HepG2 (cell line): ENCODE measurements at regions not wholly inside any gene's neighbourhood (a gene's known extent, or its start where the extent isn't known, plus 50 kb on each side); places are given as distances from the start of the nearest gene placed in this dataset.

Experiments
- ATAC-seq: fragments of 200-7000 bp; cut with Tn5 transposase; 3 replicates; pipeline ENCODE4 v1.9.1; 2020; ENCODE audit warnings: mild to moderate bottlenecking, moderate library complexity
- BruUV-seq: library from RNA; stranded (reverse); fragments of 400-500 nt; replicated peaks from 2 replicates; lab custom pipeline; 2021; lab: Mats Ljungman, UMichigan
- CTCF ChIA-PET: fragments of 300-600 bp; formaldehyde crosslinking; extraction: SDS; loops from one replicate; lab custom pipeline; 2021; ENCODE audit warnings: low total read pairs, inconsistent platforms, low intra/inter-chr PET ratio; lab: Yijun Ruan, JAX
- POLR2A ChIA-PET: fragments of 350-600 bp; sonication (Branson Sonifier 250); formaldehyde crosslinking; loops from one replicate; lab custom pipeline; 2020; ENCODE audit warnings: antibody characterized with exemption, inconsistent platforms; lab: Yijun Ruan, JAX
- DNase-seq: peaks from one replicate; pipeline ENCODE4 v3.0.0-alpha.2; 2015; ENCODE audit warnings: low spot score
- FAIRE-seq: peaks from 3 replicates; lab custom pipeline; 2011; peaks lifted over from hg19 to GRCh38; lab: Jason Lieb, UNC
- H2AFZ ChIP-seq: one replicate; pipeline ENCODE4 v1.6.1; 2011; ENCODE audit warnings: low read length, inconsistent platforms
- H3K27ac ChIP-seq: fragments of 300-600 bp; 3 replicates; pipeline ENCODE4 v1.8.0; 2011; ENCODE audit warnings: mixed run types, mild to moderate bottlenecking, mixed read lengths, low read length, inconsistent platforms; ENCODE audit not compliant: insufficient read depth; ENCODE audit errors: extremely low read length
- H3K27me3 ChIP-seq, 2 experiments: fragments of 200-600 bp in 1 of 2; 2 replicates in 1 of 2; 3 replicates in 1 of 2; pipeline versions ENCODE4 v1.6.0 to v1.8.0; 2011; ENCODE audit warnings: low read length in 2 of 2, mild to moderate bottlenecking in 2 of 2, moderate library complexity in 2 of 2, inconsistent platforms in 1 of 2; ENCODE audit not compliant: insufficient read depth in 2 of 2, control insufficient read depth in 1 of 2
- H3K36me3 ChIP-seq, 2 experiments: fragments of 200-600 bp in 1 of 2; replicated peaks in 1 of 2; 2 replicates in 1 of 2; 3 replicates in 1 of 2; pipeline versions ENCODE4 v1.5.1 to v1.8.0; 2011; ENCODE audit warnings: low read length in 2 of 2, inconsistent platforms in 1 of 2; ENCODE audit not compliant: insufficient read depth in 2 of 2, control insufficient read depth in 1 of 2
- H3K4me1 ChIP-seq: 2 replicates; pipeline ENCODE4 v1.5.1; 2012; ENCODE audit warnings: low read length, inconsistent platforms; ENCODE audit not compliant: insufficient read depth
- H3K4me2 ChIP-seq: 2 replicates; pipeline ENCODE4 v1.6.0; 2011; ENCODE audit warnings: low read depth, low read length, inconsistent platforms
- H3K4me3 ChIP-seq, 3 experiments: fragments of 200-600 bp in 1 of 3; sonication (generic), shearing (Covaris generic) in 1 of 3; replicated peaks in 1 of 3; 2 replicates each; pipeline ENCODE4 v1.5.1; 2011 to 2016; ENCODE audit warnings: low read length in 3 of 3, inconsistent platforms in 2 of 3, low read depth in 2 of 3, mild to moderate bottlenecking in 2 of 3, control low read depth in 1 of 3, mixed read lengths in 1 of 3; ENCODE audit not compliant: insufficient read depth in 1 of 3
- H3K79me2 ChIP-seq: one replicate; pipeline ENCODE4 v1.6.1; 2011; ENCODE audit warnings: low read length, inconsistent platforms; ENCODE audit not compliant: insufficient read depth
- H3K9ac ChIP-seq: 2 replicates; pipeline ENCODE4 v1.6.0; 2011; ENCODE audit warnings: mild to moderate bottlenecking, low read depth, low read length, inconsistent platforms; ENCODE audit not compliant: insufficient read depth
- H3K9me3 ChIP-seq: 2 replicates; pipeline ENCODE4 v1.5.1; 2012; ENCODE audit warnings: mild to moderate bottlenecking, low read length
- H4K20me1 ChIP-seq: 2 replicates; pipeline ENCODE4 v1.6.0; 2011; ENCODE audit warnings: inconsistent platforms, mild to moderate bottlenecking, low read length, moderate library complexity; ENCODE audit not compliant: insufficient read depth
- HDAC2 ChIP-seq: sonication (generic); formaldehyde crosslinking; IDR thresholded peaks from 2 replicates; pipeline ENCODE4 v1.4.0; 2020; ENCODE audit warnings: missing genetic modification reagents
- KAT2B ChIP-seq: fragments of 150-350 bp; IDR thresholded peaks from 2 replicates; pipeline ENCODE4 v1.6.1; 2014; ENCODE audit warnings: low read depth, low read length, borderline replicate concordance
- MTF1 ChIP-seq: sonication (generic); formaldehyde crosslinking; IDR thresholded peaks from 2 replicates; pipeline ENCODE4 v1.5.0; 2020; ENCODE audit warnings: missing genetic modification reagents
- SNAI1 ChIP-seq: sonication (generic); formaldehyde crosslinking; IDR thresholded peaks from 2 replicates; pipeline ENCODE4 v1.5.0; 2020; ENCODE audit warnings: mild to moderate bottlenecking, missing genetic modification reagents, borderline replicate concordance
- SYNCRIP ChIP-seq: fragments of 200-400 bp; formaldehyde crosslinking; IDR thresholded peaks from 2 replicates; pipeline ENCODE4 v1.6.1; 2018; ENCODE audit warnings: mild to moderate bottlenecking, low read depth, low read length; ENCODE audit not compliant: insufficient read depth
- WGBS: methylation state at CpG from one replicate; pipeline ENCODE4 v1.1.6; 2017; ENCODE audit warnings: low lambda C conversion rate; 5-methylcytosine and 5-hydroxymethylcytosine counted together
- in situ Hi-C: cut with HindIII; loops from 2 replicates; pipeline ENCODE4 v1.10.0; 2017; ENCODE audit warnings: low pct_unique_long_range_greater_than_20kb; ENCODE audit not compliant: extremely low pct_ligation_motif_present
- intact Hi-C: fragments of 100-400 bp; cut with micrococcal nuclease; formaldehyde crosslinking; loops from one replicate; pipeline ENCODE4 v1.10.0; 2022; ENCODE audit not compliant: unreplicated experiment
- TF ChIP-seq, protein P1 (sequence below): sonication (generic); formaldehyde crosslinking; IDR thresholded peaks from 2 replicates; pipeline ENCODE4 v1.5.0; 2020; ENCODE audit warnings: missing genetic modification reagents
- TF ChIP-seq, protein P2 (sequence below): sonication (generic); formaldehyde crosslinking; IDR thresholded peaks from 2 replicates; pipeline ENCODE4 v1.5.0; 2020; ENCODE audit warnings: mild to moderate bottlenecking, low read depth, missing genetic modification reagents, borderline replicate concordance

DNA sequence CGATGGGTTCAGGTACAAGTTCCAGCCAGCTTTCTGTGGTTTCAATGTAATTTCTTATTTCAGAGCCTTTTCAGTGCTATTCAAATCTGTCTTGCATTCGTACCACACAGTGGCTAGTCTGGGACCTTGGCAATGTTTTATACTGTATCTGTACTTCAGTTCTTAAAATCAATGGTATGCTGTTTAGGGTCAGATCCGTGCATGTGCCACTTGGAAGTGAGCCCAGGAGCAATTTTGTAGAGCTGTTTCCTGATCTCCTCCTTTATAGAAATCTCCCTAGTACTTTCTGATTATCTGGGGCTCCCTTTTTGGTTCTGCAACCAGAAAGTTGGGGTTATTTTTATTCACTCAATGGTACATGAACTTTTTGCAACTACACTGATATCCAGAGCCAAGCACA is 59.5 kb upstream of the NDUFB4 start:
- no peak for DNase-seq
- no peaks in the 10 kb centered on the region for H3K27me3 ChIP-seq
- H2AFZ ChIP-seq, result no peak overlapping the region
- intact Hi-C loops, result no loop called here
- WGBS, result 0% methylated on average over 3 of the region's 3 CpGs
- CTCF ChIA-PET, result no interaction called here
- POLR2A ChIA-PET, result no interaction called here
- in situ Hi-C loops, result no loop called here
- no TSS peak for BruUV-seq
- no peak for ATAC-seq
- no peaks in the 10 kb centered on the region for H3K4me1 ChIP-seq
- peaks cover 10% of the 10 kb centered on the region for H3K9me3 ChIP-seq
- H3K79me2 ChIP-seq, result no peaks in the 10 kb centered on the region
- H3K4me3 ChIP-seq, result no peak overlapping the region
- no peak for TF ChIP-seq KAT2B
- TF ChIP-seq, protein P1, sequence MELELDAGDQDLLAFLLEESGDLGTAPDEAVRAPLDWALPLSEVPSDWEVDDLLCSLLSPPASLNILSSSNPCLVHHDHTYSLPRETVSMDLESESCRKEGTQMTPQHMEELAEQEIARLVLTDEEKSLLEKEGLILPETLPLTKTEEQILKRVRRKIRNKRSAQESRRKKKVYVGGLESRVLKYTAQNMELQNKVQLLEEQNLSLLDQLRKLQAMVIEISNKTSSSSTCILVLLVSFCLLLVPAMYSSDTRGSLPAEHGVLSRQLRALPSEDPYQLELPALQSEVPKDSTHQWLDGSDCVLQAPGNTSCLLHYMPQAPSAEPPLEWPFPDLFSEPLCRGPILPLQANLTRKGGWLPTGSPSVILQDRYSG (CRISPR knock-in tag), result no peak
- TF ChIP-seq, protein P2, sequence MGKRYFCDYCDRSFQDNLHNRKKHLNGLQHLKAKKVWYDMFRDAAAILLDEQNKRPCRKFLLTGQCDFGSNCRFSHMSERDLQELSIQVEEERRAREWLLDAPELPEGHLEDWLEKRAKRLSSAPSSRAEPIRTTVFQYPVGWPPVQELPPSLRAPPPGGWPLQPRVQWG (CRISPR knock-in tag), result no peak
- no peaks in the 10 kb centered on the region for H3K36me3 ChIP-seq
- no peak overlapping the region for H3K4me2 ChIP-seq
- no peak for FAIRE-seq
- no peaks in the 10 kb centered on the region for H4K20me1 ChIP-seq
- H3K9ac ChIP-seq, result no peak overlapping the region
- H3K27ac ChIP-seq, result no peak overlapping the region

GRCh38 chr3:120532969-120533368 is 63.2 kb upstream of the NDUFB4 start:
- POLR2A ChIA-PET, result no interaction called here
- no peaks in the 10 kb centered on the region for H3K27me3 ChIP-seq
- BruUV-seq, result no TSS peak
- no peak overlapping the region for H2AFZ ChIP-seq
- in situ Hi-C loops, result no loop called here
- H3K4me2 ChIP-seq, result no peak overlapping the region
- FAIRE-seq (no peak), DNase-seq (no peak), ATAC-seq (no peak)
- H3K9me3 ChIP-seq, result no peaks in the 10 kb centered on the region
- CTCF ChIA-PET, result no interaction called here
- H4K20me1 ChIP-seq, result no peaks in the 10 kb centered on the region
- no peak for TF ChIP-seq SNAI1 (CRISPR knock-in tag)
- TF ChIP-seq MTF1, result no peak
- TF ChIP-seq SYNCRIP, result no peak
- TF ChIP-seq HDAC2 (CRISPR knock-in tag), result no peak
- WGBS, result 0% methylated on average over 2 of the region's 2 CpGs
- no peaks in the 10 kb centered on the region for H3K36me3 ChIP-seq
- no peak overlapping the region for H3K27ac ChIP-seq
- intact Hi-C loops, result no loop called here
- H3K79me2 ChIP-seq, result no peaks in the 10 kb centered on the region
- no peaks in the 10 kb centered on the region for H3K4me1 ChIP-seq
- no peak overlapping the region for H3K4me3 ChIP-seq
- H3K9ac ChIP-seq, result no peak overlapping the region
